ENCODE measurements at regions not wholly inside any gene's neighbourhood (a gene's known extent, or its start where the extent isn't known, plus 50 kb on each side); places are given as distances from the start of the nearest gene placed in this dataset.

GRCh38 chr21:24110846-24111245 lies 1496.4 kb downstream of the MRPL39 start:
- Histone ChIP-seq H3K4me3 (no peak overlapping the region), H3K27ac (no peak overlapping the region), H3K9me3 (replicated peaks) (no peaks in the 10 kb centered on the region), H3K4me1 (replicated peaks) (no peaks in the 10 kb centered on the region), H3K36me3 (no peaks in the 10 kb centered on the region), H3K27me3 (replicated peaks) (no peaks in the 10 kb centered on the region)
- no peak for DNase-seq (ENCODE audit: low read depth in 1 of 2, low spot score in 2 of 2)

DNA sequence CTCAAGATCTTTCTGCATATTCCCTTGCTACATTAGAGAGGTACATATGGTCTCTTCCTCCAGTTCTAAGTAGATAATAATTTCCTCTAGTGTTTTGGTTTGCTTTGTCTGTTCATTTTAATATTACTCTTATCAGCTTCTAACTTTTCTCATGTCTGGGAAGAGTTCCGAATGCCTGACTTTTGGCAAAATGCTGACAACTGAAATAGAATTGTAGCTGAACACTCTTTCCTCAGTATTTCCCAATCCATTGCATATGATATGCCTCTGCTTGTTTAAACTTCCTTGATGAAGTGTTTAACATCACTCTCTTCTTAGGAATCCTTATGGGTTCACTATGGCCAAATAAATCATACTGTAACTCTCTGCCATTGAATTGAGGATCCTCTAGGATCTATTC lies 1510.1 kb downstream of the MRPL39 start:
- DNase-seq (ENCODE audit: low read depth in 1 of 2, low spot score in 2 of 2), result no peak
- no peak overlapping the region for H3K4me3 ChIP-seq
- H3K27ac ChIP-seq, result no peak overlapping the region
- H3K9me3 ChIP-seq (replicated peaks), result no peaks in the 10 kb centered on the region; the same call in 1 of the 2 replicates
- no peaks in the 10 kb centered on the region for H3K27me3 ChIP-seq (replicated peaks)
- H3K4me1 ChIP-seq (replicated peaks), result no peaks in the 10 kb centered on the region
- no peaks in the 10 kb centered on the region for H3K36me3 ChIP-seq

GRCh38 chr21:24096651-24097050 lies 1510.6 kb downstream of the MRPL39 start:
- no peaks in the 10 kb centered on the region for H3K4me1 ChIP-seq (replicated peaks)
- H3K4me3 ChIP-seq, result no peak overlapping the region
- H3K36me3 ChIP-seq, result no peaks in the 10 kb centered on the region
- no peak for DNase-seq (ENCODE audit: low read depth in 1 of 2, low spot score in 2 of 2)
- no peaks in the 10 kb centered on the region for H3K27me3 ChIP-seq (replicated peaks)
- no peak overlapping the region for H3K27ac ChIP-seq
- no peaks in the 10 kb centered on the region; the same call in 1 of the 2 replicates for H3K9me3 ChIP-seq (replicated peaks)

DNA sequence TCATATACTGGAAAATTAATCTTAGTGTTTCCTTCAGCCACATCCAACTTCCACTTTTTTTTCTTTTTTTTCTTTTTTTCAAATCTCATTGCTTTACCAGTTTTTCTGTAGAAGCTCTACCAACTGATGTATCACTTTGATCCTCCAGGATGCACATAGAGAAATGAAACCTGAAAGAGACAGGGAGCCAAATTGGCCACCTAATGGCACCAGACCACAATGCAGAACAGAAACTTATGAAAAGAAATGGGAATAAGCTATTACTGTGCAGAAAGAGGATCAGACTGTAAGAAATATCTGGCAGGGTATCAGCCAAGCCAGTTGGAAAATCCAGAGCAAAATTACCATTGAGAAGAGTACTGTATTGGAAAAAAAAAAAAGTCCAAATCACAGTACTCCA lies 1514.2 kb downstream of the MRPL39 start:
- peaks cover 4% of the 10 kb centered on the region; the same call in 1 of the 2 replicates for H3K9me3 ChIP-seq (replicated peaks)
- no peaks in the 10 kb centered on the region for H3K36me3 ChIP-seq
- no peak overlapping the region for H3K4me3 ChIP-seq
- H3K27me3 ChIP-seq (replicated peaks), result no peaks in the 10 kb centered on the region
- DNase-seq (ENCODE audit: low read depth in 1 of 2, low spot score in 2 of 2), result no peak
- H3K4me1 ChIP-seq (replicated peaks), result no peaks in the 10 kb centered on the region
- no peak overlapping the region for H3K27ac ChIP-seq

DNA sequence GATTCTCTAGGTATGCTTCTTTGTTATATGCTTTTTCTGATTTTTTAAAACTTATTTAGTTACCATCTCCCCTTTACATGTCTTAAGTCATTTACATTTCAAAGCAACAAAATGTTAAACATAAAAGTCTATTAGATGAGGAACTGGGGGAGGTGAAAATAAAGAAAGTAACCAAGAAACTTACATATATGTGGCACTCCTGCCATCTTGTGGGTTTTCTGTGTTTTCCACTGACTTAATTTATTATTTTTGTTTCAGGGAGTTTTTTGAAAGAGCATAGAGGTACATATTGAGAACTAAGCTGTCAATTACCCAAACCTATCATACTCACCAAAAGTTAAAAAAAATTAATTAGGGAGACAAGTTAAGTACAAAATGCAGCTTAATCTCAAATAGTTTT lies 1531.1 kb downstream of the MRPL39 start:
- Histone ChIP-seq H3K9me3 (replicated peaks) (0 out of 2 replicates have a peak, but pooled peaks cover 4% of the 10 kb centered on the region), H3K27ac (no peak overlapping the region), H3K4me1 (replicated peaks) (no peaks in the 10 kb centered on the region), H3K27me3 (replicated peaks) (no peaks in the 10 kb centered on the region), H3K4me3 (no peak overlapping the region), H3K36me3 (no peaks in the 10 kb centered on the region)
- no peak for DNase-seq (ENCODE audit: low read depth in 1 of 2, low spot score in 2 of 2)

DNA sequence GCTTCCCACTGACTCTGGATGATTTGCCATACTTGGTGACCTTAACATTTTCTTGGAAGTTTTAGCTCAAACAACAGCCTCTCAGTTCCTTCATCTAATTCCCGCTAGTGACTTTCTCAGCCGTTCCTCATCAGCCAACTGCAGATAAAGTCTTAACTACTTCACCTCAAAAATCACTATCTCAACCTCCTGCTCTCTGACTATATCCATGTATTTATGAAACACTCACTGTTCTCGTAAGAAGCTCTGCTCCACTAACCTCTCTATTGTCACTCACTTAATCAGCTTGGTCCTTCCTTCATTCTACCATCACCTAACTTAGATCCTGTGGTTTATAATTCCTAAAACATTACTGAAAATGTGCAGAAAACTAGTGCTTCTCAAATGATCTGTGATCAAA lies 1551.6 kb downstream of the MRPL39 start:
- H3K9me3 ChIP-seq (replicated peaks), result 0 out of 2 replicates have a peak, but pooled peaks cover 3% of the 10 kb centered on the region
- no peaks in the 10 kb centered on the region for H3K36me3 ChIP-seq
- H3K4me1 ChIP-seq (replicated peaks), result no peaks in the 10 kb centered on the region
- H3K27me3 ChIP-seq (replicated peaks), result no peaks in the 10 kb centered on the region
- H3K27ac ChIP-seq, result no peak overlapping the region
- no peak overlapping the region for H3K4me3 ChIP-seq
- no peak for DNase-seq (ENCODE audit: low read depth in 1 of 2, low spot score in 2 of 2)

DNA sequence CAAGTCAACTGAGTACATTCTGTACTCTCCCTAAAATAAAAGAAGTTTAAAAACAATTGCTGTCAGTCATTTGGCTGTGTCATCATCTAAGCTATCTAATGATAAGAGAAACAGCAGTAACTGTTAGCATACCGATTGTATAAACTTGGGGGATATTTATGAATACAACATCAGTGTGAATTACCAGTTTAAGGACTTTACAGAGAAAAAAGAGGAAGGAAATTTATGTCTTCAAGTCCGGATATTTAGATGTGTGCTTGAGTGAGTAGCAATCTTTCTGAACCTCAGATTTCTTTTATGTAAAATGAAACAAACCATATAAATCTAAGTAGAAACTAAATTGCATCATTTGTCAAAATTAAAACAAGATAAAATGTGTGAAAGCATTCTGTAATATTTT lies 1557.0 kb downstream of the MRPL39 start:
- Histone ChIP-seq H3K4me3 (no peak overlapping the region), H3K27me3 (replicated peaks) (no peaks in the 10 kb centered on the region), H3K36me3 (no peaks in the 10 kb centered on the region), H3K27ac (no peak overlapping the region), H3K4me1 (replicated peaks) (no peaks in the 10 kb centered on the region), H3K9me3 (replicated peaks) (0 out of 2 replicates have a peak, but pooled peaks cover 3% of the 10 kb centered on the region)
- DNase-seq (ENCODE audit: low read depth in 1 of 2, low spot score in 2 of 2), result no peak

DNA sequence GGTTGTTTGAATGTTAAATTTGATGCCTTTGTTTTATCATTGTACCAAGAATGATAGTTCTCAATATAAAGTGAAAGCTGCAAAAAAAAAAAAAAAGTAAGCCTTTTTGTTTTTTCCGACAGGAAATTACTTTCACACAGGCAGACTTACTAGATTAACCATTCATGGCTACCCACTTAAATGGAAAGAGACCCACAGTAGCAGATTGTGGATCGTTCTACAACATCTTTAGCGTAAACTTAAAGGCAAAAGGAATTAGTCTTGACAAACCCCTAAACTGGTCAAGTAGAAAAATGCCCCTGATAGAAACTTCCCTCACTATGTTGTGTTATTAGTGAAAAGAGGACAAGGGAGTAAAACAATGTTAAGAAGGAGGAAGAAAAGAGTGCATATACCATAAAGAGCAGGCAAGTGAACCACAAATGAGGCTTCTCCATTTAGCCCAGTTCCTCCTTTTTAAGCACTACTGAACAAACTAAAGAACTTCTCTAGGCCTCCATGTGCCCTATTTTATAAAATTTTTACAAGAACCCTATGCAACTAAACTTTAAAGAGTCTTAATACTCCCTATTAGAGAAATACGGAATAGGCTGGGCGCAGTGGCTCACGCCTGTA lies 1560.3 kb downstream of the MRPL39 start:
- no peaks in the 10 kb centered on the region for H3K9me3 ChIP-seq (replicated peaks)
- no peaks in the 10 kb centered on the region for H3K27me3 ChIP-seq (replicated peaks)
- H3K4me1 ChIP-seq (replicated peaks), result no peaks in the 10 kb centered on the region
- no peak overlapping the region for H3K27ac ChIP-seq
- DNase-seq (ENCODE audit: low read depth in 1 of 2, low spot score in 2 of 2), result no peak
- H3K36me3 ChIP-seq, result no peaks in the 10 kb centered on the region
- H3K4me3 ChIP-seq, result no peak overlapping the region

- Histone ChIP-seq H3K9me3 (replicated peaks) (no peaks in the 10 kb centered on the region; the same call in 1 of the 2 replicates), H3K4me1 (replicated peaks) (no peaks in the 10 kb centered on the region), H3K36me3 (no peaks in the 10 kb centered on the region), H3K27me3 (replicated peaks) (no peaks in the 10 kb centered on the region), H3K27ac (no peak overlapping the region), H3K4me3 (no peak overlapping the region)
- DNase-seq (ENCODE audit: low read depth in 1 of 2, low spot score in 2 of 2), result no peak
Measured at GRCh38 chr21:24045775-24046215, 1561.5 kb downstream of the MRPL39 start.

DNA sequence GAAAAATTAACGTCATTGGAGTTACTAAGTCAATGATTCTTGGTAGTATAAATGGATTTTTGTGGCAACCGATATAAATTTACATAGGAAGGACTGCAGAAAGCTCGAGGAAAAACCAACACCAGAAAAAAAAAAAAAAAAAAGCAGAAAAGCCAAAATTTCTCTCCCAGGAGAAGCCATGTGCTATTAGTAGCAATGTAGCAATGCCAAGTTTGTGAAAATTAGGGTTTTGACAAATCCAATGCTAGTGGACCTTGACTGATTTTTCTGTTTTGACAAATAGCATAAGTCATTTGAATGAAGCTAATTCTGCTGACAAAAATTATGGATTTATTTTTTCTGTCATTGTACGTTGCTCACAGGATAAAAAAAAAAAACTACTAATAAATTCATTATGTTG lies 1561.9 kb downstream of the MRPL39 start:
- no peak overlapping the region for H3K4me3 ChIP-seq
- no peaks in the 10 kb centered on the region for H3K27me3 ChIP-seq (replicated peaks)
- no peaks in the 10 kb centered on the region for H3K36me3 ChIP-seq
- H3K27ac ChIP-seq, result no peak overlapping the region
- DNase-seq (ENCODE audit: low read depth in 1 of 2, low spot score in 2 of 2), result no peak
- H3K4me1 ChIP-seq (replicated peaks), result no peaks in the 10 kb centered on the region
- no peaks in the 10 kb centered on the region; the same call in 1 of the 2 replicates for H3K9me3 ChIP-seq (replicated peaks)

DNA sequence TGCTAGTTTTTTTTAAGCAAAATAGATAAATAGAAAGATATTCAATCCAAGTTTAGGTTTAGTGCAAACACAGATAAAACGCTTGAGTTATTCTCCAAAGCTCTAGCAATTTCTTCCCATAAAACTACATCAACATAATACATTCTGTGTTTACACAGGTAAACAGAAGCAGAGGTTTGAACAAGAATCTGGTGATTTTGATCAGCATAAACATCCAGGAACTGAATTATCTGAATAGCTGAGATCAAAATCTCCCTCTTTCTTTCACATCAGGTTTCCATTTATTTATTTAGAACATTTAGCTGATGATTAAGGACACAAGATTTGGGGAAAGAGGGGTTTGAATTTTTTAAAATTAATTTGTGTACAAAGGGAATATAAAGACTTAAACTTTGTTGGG lies 1564.6 kb downstream of the MRPL39 start:
- Histone ChIP-seq H3K36me3 (no peaks in the 10 kb centered on the region), H3K9me3 (replicated peaks) (no peaks in the 10 kb centered on the region; the same call in 1 of the 2 replicates), H3K4me3 (no peak overlapping the region), H3K27me3 (replicated peaks) (no peaks in the 10 kb centered on the region), H3K27ac (no peak overlapping the region), H3K4me1 (replicated peaks) (no peaks in the 10 kb centered on the region)
- DNase-seq (ENCODE audit: low read depth in 1 of 2, low spot score in 2 of 2), result no peak

DNA sequence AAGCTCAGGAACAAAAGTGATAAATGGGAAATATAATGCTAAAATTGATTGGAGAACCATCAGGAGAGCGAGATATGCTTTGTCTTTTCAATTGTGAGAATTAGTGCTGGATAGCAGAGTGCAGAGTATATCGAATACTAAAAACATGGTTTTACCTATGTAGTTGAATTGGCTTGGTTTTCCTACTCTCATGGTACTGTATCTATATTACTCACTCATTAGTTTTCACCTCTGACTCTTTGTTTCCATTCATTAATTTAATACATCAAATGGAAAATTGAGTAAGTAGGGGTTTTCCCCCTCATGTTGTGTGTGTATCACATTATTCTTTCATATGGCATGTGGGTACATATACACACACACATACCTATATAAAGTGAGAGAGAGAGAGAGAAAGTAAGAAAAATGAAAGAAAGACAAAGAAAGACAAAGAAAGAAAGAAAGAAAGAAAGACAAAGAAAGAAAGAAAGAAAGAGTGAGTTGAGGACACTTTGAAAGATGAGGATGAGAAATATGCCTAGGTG lies 1574.5 kb downstream of the MRPL39 start:
- Histone ChIP-seq H3K27ac (no peak overlapping the region), H3K36me3 (no peaks in the 10 kb centered on the region), H3K27me3 (replicated peaks) (no peaks in the 10 kb centered on the region), H3K4me1 (replicated peaks) (no peaks in the 10 kb centered on the region), H3K9me3 (replicated peaks) (0 out of 2 replicates have a peak, but pooled peaks cover 11% of the 10 kb centered on the region), H3K4me3 (no peak overlapping the region)
- DNase-seq (ENCODE audit: low read depth in 1 of 2, low spot score in 2 of 2), result no peak

DNA sequence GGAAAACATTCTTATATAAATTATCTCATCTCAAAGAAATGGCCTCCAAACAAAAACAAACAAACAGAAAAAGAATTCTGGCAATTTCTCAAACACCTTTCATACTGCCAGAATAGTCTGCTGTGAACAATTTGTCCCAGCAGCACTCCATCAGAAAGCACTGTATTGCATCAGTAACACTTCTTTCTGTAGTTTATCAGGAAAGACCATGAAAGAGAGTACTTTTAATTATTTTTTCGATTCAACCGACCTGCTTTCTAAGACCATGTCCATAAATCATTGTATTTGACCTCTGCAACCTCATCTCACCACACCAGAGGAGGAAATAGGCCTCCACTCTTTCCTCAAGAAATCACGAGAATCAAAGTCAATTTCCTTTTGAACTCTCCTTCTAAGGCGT lies 1579.9 kb downstream of the MRPL39 start:
- Histone ChIP-seq H3K4me3 (no peak overlapping the region), H3K36me3 (no peaks in the 10 kb centered on the region), H3K4me1 (replicated peaks) (no peaks in the 10 kb centered on the region), H3K9me3 (replicated peaks) (0 out of 2 replicates have a peak, but pooled peaks cover 10% of the 10 kb centered on the region), H3K27me3 (replicated peaks) (no peaks in the 10 kb centered on the region), H3K27ac (no peak overlapping the region)
- DNase-seq (ENCODE audit: low read depth in 1 of 2, low spot score in 2 of 2), result no peak

DNA sequence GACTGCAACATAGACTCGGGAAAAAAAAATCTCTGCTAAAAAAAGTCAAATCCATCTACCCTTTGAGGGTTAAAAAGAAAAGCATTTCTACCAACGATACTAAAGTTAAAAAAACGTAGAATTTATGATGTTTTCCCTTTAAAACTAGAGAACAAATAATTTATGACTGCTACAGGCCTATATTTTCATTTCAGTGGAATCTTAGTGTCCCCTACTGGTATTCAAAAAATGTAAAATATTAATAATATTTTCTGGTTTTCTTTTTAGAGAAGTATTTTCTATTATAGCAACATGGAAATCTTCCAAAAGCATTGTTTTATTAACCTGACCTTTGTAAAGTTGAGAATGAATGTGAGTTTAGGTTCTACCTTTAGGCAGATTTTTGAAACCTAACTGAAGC lies 1582.2 kb downstream of the MRPL39 start:
- no peak overlapping the region for H3K27ac ChIP-seq

More for the DNA sequence above, 1582.2 kb downstream of the MRPL39 start:
- Histone ChIP-seq H3K9me3 (replicated peaks) (0 out of 2 replicates have a peak, but pooled peaks cover 7% of the 10 kb centered on the region), H3K4me1 (replicated peaks) (no peaks in the 10 kb centered on the region), H3K4me3 (no peak overlapping the region), H3K36me3 (no peaks in the 10 kb centered on the region), H3K27me3 (replicated peaks) (no peaks in the 10 kb centered on the region)
- no peak for DNase-seq (ENCODE audit: low read depth in 1 of 2, low spot score in 2 of 2)

All from SJSA1 (cell line).